Prostate gland (tissue), 2 donors: ENCODE measurements at regions not wholly inside any gene's neighbourhood (a gene's known extent, or its start where the extent isn't known, plus 50 kb on each side); places are given as distances from the start of the nearest gene placed in this dataset.

Source experiments
- DNase-seq: peaks from one replicate; pipeline ENCODE4 v3.0.0-alpha.2; 2019; ENCODE audit warnings: low spot score
- H3K27ac ChIP-seq, 2 donors: fragments of 200-600 bp; sonication (generic); 2 replicates each; pipeline ENCODE4 v1.5.1; 2017 to 2019
- H3K27me3 ChIP-seq: fragments of 200-600 bp; sonication (generic); replicated peaks from 2 replicates; pipeline ENCODE4 v1.5.1; 2019; ENCODE audit not compliant: insufficient read depth
- H3K36me3 ChIP-seq, 2 donors: fragments of 200-600 bp; sonication (generic); 1 replicate in 1 of 2; 2 replicates in 1 of 2; pipeline versions ENCODE4 v1.5.1 to v1.8.1; 2017 to 2019
- H3K4me1 ChIP-seq: fragments of 200-600 bp; sonication (generic); replicated peaks from 2 replicates; pipeline ENCODE4 v1.5.1; 2019
- H3K4me3 ChIP-seq, 2 donors: fragments of 200-600 bp; sonication (generic); 2 replicates each; pipeline ENCODE4 v1.5.1; 2017 to 2019
- H3K9me3 ChIP-seq: fragments of 200-600 bp; sonication (generic); 2 replicates; pipeline ENCODE4 v1.5.1; 2017
- POLR2A ChIP-seq: fragments of 450-650 bp; IDR thresholded peaks from one replicate; pipeline ENCODE4 v1.6.1; 2016; ENCODE audit warnings: antibody characterized with exemption, mild to moderate bottlenecking
- POLR2AphosphoS5 ChIP-seq: sonication (generic); formaldehyde crosslinking; IDR thresholded peaks from one replicate; pipeline ENCODE4 v1.6.1; 2017; ENCODE audit warnings: antibody characterized with exemption
- WGBS: methylation state at CpG from one replicate; pipeline ENCODE4 v1.1.5; 2018; 5-methylcytosine and 5-hydroxymethylcytosine counted together
- intact Hi-C: fragments of 100-400 bp; cut with DNase I; formaldehyde crosslinking; loops from one replicate; pipeline ENCODE4 v1.14.2; 2022
- TF ChIP-seq, protein P1 (sequence below), 4 experiments: fragments of 200-600 bp in 2 of 4; fragments of 450-650 bp in 2 of 4; sonication (generic) in 2 of 4; IDR thresholded peaks; 1 replicate in 3 of 4; 2 replicates in 1 of 4; pipeline ENCODE4 v1.5.1; 2016 to 2019; ENCODE audit warnings: antibody characterized with exemption in 4 of 4, mild to moderate bottlenecking in 2 of 4, moderate library complexity in 2 of 4

DNA sequence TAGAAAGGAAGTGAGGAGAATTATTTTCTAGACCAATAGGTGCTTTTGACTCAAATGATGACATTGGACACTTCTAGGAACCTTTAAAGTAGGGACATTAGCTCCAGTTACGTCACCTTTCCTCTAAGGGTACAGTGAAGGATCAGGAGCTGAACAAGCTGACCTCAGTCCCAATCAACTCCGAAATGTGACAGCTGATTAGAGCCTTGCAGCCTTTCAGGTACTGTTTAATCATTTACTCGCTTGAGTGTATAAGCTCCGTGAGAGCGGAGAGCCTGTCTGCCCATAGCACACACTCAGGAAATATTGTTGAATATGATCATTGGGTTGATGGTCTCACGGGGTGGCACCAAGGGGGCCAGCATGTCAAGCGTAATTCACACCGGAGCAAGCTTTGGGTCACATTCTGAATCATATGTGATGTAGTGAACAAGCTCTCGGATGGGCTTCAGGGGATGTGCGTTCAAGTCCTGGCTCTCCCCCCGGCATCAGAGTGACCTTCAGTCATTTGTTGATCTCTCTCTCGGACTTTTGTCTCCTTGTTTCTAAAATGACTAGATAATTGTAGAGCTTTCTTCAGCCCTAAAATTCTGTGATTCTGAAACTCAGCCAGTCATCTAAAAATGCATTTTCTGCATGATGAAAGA is 141.9 kb downstream of the ZIC5 start:
- intact Hi-C loops = no loop called here
- no peak for DNase-seq
- Histone ChIP-seq H3K27me3 (no peaks in the 10 kb centered on the region), H3K36me3 (no peaks in the 10 kb centered on the region), H3K4me3 (no peak overlapping the region), H3K9me3 (no peaks in the 10 kb centered on the region), H3K27ac (no peak overlapping the region), H3K4me1 (no peaks in the 10 kb centered on the region)
- 92% methylated on average over 12 of the region's 12 CpGs for WGBS
- TF ChIP-seq POLR2AphosphoS5 (no peak), POLR2A (no peak)
- TF ChIP-seq, protein P1, sequence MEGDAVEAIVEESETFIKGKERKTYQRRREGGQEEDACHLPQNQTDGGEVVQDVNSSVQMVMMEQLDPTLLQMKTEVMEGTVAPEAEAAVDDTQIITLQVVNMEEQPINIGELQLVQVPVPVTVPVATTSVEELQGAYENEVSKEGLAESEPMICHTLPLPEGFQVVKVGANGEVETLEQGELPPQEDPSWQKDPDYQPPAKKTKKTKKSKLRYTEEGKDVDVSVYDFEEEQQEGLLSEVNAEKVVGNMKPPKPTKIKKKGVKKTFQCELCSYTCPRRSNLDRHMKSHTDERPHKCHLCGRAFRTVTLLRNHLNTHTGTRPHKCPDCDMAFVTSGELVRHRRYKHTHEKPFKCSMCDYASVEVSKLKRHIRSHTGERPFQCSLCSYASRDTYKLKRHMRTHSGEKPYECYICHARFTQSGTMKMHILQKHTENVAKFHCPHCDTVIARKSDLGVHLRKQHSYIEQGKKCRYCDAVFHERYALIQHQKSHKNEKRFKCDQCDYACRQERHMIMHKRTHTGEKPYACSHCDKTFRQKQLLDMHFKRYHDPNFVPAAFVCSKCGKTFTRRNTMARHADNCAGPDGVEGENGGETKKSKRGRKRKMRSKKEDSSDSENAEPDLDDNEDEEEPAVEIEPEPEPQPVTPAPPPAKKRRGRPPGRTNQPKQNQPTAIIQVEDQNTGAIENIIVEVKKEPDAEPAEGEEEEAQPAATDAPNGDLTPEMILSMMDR (IDR thresholded peaks at IDR 0.05) = no peak

DNA sequence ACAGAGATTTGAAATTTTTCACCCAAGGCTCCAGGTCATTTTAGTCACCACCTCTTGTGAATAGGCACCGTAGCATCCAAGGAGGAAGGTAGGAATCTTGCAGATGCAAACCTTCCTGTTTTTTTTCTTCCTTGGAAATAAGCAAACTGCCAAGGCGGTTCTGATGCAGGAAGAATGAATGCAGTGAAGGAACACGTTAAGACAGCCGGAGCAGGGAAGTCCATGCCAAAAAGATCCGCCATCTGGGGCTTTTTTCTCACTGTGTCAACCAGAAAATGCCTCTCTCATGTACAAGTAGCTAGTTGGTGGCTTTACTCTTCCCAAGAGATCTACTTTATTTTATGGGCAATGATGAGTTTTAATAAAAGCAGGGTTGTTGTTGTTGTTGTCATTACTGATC is 142.4 kb downstream of the ZIC5 start:
- Histone ChIP-seq H3K4me1 (no peaks in the 10 kb centered on the region), H3K9me3 (no peaks in the 10 kb centered on the region), H3K27ac (no peak overlapping the region), H3K4me3 (no peak overlapping the region), H3K36me3 (no peaks in the 10 kb centered on the region), H3K27me3 (no peaks in the 10 kb centered on the region)
- DNase-seq = no peak
- TF ChIP-seq POLR2AphosphoS5 = no peak
- TF ChIP-seq POLR2A = no peak
- TF ChIP-seq, protein P1 (IDR thresholded peaks at IDR 0.05) = no peak
- 77% methylated on average over 5 of the region's 5 CpGs for WGBS
- intact Hi-C loops = no loop called here

DNA sequence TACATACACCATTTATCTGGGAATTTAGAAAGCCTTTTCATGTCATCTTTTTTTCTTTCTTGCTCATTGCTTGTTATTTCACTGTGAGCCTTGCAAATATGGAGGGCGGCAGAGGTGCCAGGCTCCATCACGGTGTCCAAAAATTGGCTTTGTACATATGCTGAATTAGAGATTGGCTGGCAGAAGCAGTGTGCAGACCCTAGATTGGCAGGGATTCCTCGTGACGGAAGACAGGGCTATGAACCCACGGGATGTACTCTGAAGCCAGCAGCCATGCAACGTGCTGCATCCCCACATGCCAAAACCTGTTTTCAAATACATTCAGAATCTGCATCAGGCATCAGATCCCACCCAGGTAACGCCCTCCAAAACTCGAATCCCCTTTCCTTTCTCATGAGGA is 142.8 kb downstream of the ZIC5 start:
- no peaks in the 10 kb centered on the region for H3K4me1 ChIP-seq
- 86% methylated on average over 8 of the region's 8 CpGs for WGBS
- no peaks in the 10 kb centered on the region for H3K9me3 ChIP-seq
- intact Hi-C loops = no loop called here
- TF ChIP-seq, protein P1 (IDR thresholded peaks at IDR 0.05) = no peak
- TF ChIP-seq POLR2AphosphoS5 = no peak
- H3K27me3 ChIP-seq = no peaks in the 10 kb centered on the region
- no peaks in the 10 kb centered on the region for H3K36me3 ChIP-seq
- no peak overlapping the region for H3K27ac ChIP-seq
- no peak overlapping the region for H3K4me3 ChIP-seq
- no peak for DNase-seq

DNA sequence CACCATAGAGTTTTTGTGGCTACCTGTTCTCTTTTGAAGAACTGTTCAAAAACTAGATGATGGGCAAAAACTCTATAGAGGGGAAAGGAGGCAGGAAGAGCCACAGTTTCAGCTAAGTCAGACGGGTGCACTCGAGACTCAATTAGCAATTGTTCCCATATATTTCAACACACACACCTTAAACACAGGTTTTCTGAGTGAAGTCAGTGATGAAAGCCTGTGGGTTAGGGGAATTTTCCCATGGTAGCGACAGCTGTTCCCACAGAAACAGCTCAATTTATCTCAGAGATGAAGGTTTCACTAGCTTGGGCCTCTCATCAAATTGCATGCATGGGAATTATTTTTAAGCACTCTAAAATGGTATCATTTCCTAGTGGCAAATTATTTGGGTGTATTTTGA is 143.4 kb downstream of the ZIC5 start:
- TF ChIP-seq POLR2A = no peak
- TF ChIP-seq, protein P1 (IDR thresholded peaks at IDR 0.05) = no peak
- TF ChIP-seq POLR2AphosphoS5 = no peak
- Histone ChIP-seq H3K9me3 (no peaks in the 10 kb centered on the region), H3K36me3 (no peaks in the 10 kb centered on the region), H3K27ac (no peak overlapping the region), H3K4me3 (no peak overlapping the region), H3K27me3 (no peaks in the 10 kb centered on the region), H3K4me1 (no peaks in the 10 kb centered on the region)
- 91% methylated on average over 3 of the region's 3 CpGs for WGBS
- no peak for DNase-seq
- intact Hi-C loops = no loop called here

DNA sequence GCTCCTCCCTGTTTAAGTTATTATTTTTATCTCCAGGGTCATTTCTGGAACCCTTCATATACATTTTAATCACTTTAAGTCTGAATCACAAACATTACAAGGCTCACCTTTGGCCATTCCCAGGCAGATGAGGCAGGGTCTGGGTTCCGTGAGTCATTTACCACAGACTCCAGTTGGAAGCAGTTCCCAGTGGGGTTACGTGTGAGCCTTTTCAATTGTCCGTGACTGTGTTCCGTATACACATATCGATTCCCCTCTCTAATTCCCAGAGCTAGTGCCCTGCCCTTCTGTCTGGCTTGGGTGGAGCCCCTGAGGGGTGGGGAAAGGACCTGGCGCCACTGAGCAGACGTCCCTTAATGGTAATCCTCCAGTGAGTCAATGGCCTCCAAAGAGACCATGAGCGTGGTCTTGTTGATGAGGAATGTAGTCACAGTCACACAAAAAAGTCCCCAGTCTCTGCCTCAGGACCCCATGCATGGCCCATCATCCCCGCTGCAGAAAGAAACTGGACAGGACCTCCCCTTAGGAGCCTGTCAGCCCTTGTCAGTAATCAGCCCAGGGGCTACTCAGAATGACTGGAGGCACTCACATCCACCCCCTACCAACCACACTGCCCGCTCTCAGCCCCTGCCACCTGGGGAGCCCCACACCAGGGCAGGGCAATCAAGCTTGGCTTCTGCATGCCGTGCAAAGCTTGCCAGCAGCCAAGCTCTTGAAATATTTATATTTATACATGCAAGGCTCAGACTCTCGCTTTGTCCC is 144.4 kb downstream of the ZIC5 start:
- H3K36me3 ChIP-seq = no peaks in the 10 kb centered on the region
- H3K9me3 ChIP-seq = no peaks in the 10 kb centered on the region
- H3K4me3 ChIP-seq = no peak overlapping the region
- WGBS = 86% methylated on average over 12 of the region's 12 CpGs
- H3K27me3 ChIP-seq = no peaks in the 10 kb centered on the region
- intact Hi-C loops = no loop called here
- DNase-seq = no peak
- H3K4me1 ChIP-seq = no peaks in the 10 kb centered on the region
- no peak overlapping the region for H3K27ac ChIP-seq
- TF ChIP-seq, protein P1 (IDR thresholded peaks at IDR 0.05) = no peak
- TF ChIP-seq POLR2A (no peak), POLR2AphosphoS5 (no peak)
